Endothelial cell (in vitro differentiated cells): ENCODE measurements at regions not wholly inside any gene's neighbourhood (a gene's known extent, or its start where the extent isn't known, plus 50 kb on each side); places are given as distances from the start of the nearest gene placed in this dataset.
"Not testable (repeated sequence)": the region's sequence is repeated elsewhere in the genome, so short reads cannot be mapped to it uniquely, and the experiment has no call there.

ENCODE experiments used
- DNase-seq: peaks from one replicate; pipeline ENCODE4 v3.0.0; 2021; ENCODE audit warnings: low spot score
- H3K27ac Mint-ChIP-seq: one replicate; pipeline ENCODE4 v1.8.0; 2021; ENCODE audit warnings: mixed read lengths, inconsistent platforms; ENCODE audit not compliant: unreplicated experiment
- H3K27me3 Mint-ChIP-seq: one replicate; pipeline ENCODE4 v1.8.0; 2021; ENCODE audit warnings: mild to moderate bottlenecking, moderate library complexity, mixed read lengths, inconsistent platforms; ENCODE audit not compliant: unreplicated experiment
- H3K36me3 Mint-ChIP-seq: one replicate; pipeline ENCODE4 v1.8.0; 2021; ENCODE audit warnings: mild to moderate bottlenecking, low read depth, mixed read lengths, inconsistent platforms; ENCODE audit not compliant: unreplicated experiment
- H3K4me1 Mint-ChIP-seq: one replicate; pipeline ENCODE4 v1.8.0; 2021; ENCODE audit warnings: mild to moderate bottlenecking, mixed read lengths, inconsistent platforms; ENCODE audit not compliant: unreplicated experiment
- H3K4me3 Mint-ChIP-seq: one replicate; pipeline ENCODE4 v1.8.0; 2021; ENCODE audit warnings: mild to moderate bottlenecking, mixed read lengths, inconsistent platforms; ENCODE audit not compliant: unreplicated experiment
- H3K9me3 Mint-ChIP-seq: one replicate; pipeline ENCODE4 v1.8.0; 2021; ENCODE audit warnings: mixed read lengths, inconsistent platforms; ENCODE audit not compliant: unreplicated experiment
- CTCF ChIP-seq: fragments of 200-600 bp; sonication (generic); IDR thresholded peaks from one replicate; pipeline ENCODE4 v1.5.0; 2021; ENCODE audit warnings: antibody characterized with exemption; ENCODE audit not compliant: unreplicated experiment

DNA sequence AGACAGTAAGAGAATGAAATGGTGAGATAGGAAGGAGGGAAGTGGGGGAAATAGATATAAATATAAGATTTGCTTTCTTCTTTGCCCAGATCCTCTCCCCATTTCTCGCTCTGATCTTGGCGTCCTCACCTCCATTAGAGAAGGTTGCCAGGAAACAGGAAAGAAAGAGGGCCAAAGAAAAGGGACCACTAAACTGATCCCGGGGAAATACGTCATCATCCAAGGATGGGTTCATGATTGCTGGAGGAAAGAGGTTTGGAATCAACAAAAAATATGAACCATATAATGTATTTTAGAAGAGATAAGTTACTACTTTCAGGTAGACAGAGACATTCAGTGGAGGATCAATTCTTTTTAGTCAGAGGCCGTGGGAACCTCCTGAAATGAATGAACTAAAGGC, 536.0 kb downstream of the HAPSTR1 start:
- H3K9me3 Mint-ChIP-seq = no peaks in the 10 kb centered on the region
- H3K27me3 Mint-ChIP-seq = no peaks in the 10 kb centered on the region
- H3K4me1 Mint-ChIP-seq = no peaks in the 10 kb centered on the region
- no peak for DNase-seq
- H3K36me3 Mint-ChIP-seq = no peaks in the 10 kb centered on the region
- no peak overlapping the region for H3K4me3 Mint-ChIP-seq
- H3K27ac Mint-ChIP-seq = no peak overlapping the region
- TF ChIP-seq CTCF = no peak

DNA sequence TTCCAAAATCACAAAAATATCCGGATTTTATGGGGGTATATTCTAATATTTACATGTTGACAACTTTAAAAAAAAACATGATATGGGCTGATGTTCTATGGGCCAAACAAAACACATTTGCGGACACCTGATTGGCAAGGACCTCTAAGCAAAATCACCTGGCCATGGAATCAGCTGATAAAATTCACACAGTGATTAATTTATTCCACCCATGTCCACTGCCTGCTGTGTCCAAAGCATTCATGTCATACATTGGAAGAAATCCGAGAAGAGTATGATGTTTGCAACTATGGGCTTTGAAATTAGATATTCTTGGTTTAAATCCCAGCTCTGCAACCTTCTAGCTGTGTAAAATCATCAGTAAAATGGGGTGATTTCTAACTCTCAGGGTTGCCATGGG, 538.7 kb downstream of the HAPSTR1 start:
- no peaks in the 10 kb centered on the region for H3K4me1 Mint-ChIP-seq
- H3K27ac Mint-ChIP-seq = no peak overlapping the region
- peaks cover 11% of the 10 kb centered on the region for H3K9me3 Mint-ChIP-seq
- no peak overlapping the region for H3K4me3 Mint-ChIP-seq
- DNase-seq = no peak
- peaks cover 5% of the 10 kb centered on the region for H3K27me3 Mint-ChIP-seq
- H3K36me3 Mint-ChIP-seq = peaks cover 4% of the 10 kb centered on the region
- no peak for TF ChIP-seq CTCF

- Mint-ChIP-seq H3K4me1 (no peaks in the 10 kb centered on the region), H3K9me3 (peaks cover 11% of the 10 kb centered on the region), H3K36me3 (peaks cover 4% of the 10 kb centered on the region), H3K27ac (no peak overlapping the region), H3K4me3 (no peak overlapping the region), H3K27me3 (peaks cover 5% of the 10 kb centered on the region)
- no peak for TF ChIP-seq CTCF
- DNase-seq = no peak
Measured at GRCh38 chr16:9630985-9631384, 539.5 kb downstream of the HAPSTR1 start.

DNA sequence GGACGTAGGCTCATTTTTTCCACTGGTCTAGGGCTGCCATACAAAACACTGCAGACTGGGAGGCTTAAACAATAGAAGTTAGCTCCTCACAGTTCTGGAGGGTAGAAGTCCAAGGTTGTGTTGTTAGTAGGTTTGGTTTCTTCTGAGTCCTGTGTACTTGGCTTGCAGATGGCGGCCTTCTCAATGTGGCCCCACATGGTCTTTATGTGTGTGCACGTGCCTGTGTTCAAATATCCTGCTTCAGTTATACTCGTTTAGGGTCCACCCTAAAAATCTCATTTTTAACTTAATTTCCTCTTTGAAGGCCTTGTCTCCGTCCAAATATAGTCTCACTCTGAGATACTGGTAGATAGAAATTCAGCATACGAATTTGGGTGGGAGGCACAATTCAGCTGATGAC, 542.4 kb downstream of the HAPSTR1 start:
- no peak for DNase-seq
- TF ChIP-seq CTCF = no peak
- Mint-ChIP-seq H3K4me1 (no peaks in the 10 kb centered on the region), H3K27ac (no peak overlapping the region), H3K4me3 (no peak overlapping the region), H3K9me3 (peaks cover 11% of the 10 kb centered on the region), H3K27me3 (peaks cover 5% of the 10 kb centered on the region), H3K36me3 (peaks cover 4% of the 10 kb centered on the region)

- H3K9me3 Mint-ChIP-seq = peaks cover 11% of the 10 kb centered on the region
- H3K27me3 Mint-ChIP-seq, H3K4me3 Mint-ChIP-seq, H3K4me1 Mint-ChIP-seq, H3K27ac Mint-ChIP-seq, DNase-seq, H3K36me3 Mint-ChIP-seq: not testable (repeated sequence)
Measured at GRCh38 chr16:9635150-9635720, 543.8 kb downstream of the HAPSTR1 start.
